SK-N-SH treated with all-trans-retinoic acid at 6 μM for 48 hours (cell line): ENCODE measurements at regions not wholly inside any gene's neighbourhood (a gene's known extent, or its start where the extent isn't known, plus 50 kb on each side); places are given as distances from the start of the nearest gene placed in this dataset.

Source experiments
- ATAC-seq: fragments of 200-7000 bp; cut with Tn5 transposase; 3 replicates; pipeline ENCODE4 v1.9.1; 2020; ENCODE audit warnings: mild to moderate bottlenecking, moderate library complexity
- BACH2 ChIP-seq: fragments of 250-450 bp; sonication (Bioruptor Pico); IDR thresholded peaks from 2 replicates; pipeline ENCODE4 v1.9.0; 2021; ENCODE audit warnings: mild to moderate bottlenecking, borderline replicate concordance
- ESRRG ChIP-seq: fragments of 250-450 bp; sonication (Bioruptor Pico); IDR thresholded peaks from 2 replicates; pipeline ENCODE4 v1.6.1; 2021; ENCODE audit warnings: mild to moderate bottlenecking
- ISL1 ChIP-seq: fragments of 250-450 bp; sonication (Bioruptor Pico); IDR thresholded peaks from 2 replicates; pipeline ENCODE4 v2.1.2; 2022; ENCODE audit warnings: mild to moderate bottlenecking, moderate library complexity
- PPARA ChIP-seq: fragments of 250-450 bp; sonication (Bioruptor Pico); IDR thresholded peaks from 2 replicates; pipeline ENCODE4 v1.5.0; 2020; ENCODE audit warnings: mild to moderate bottlenecking, borderline replicate concordance
- SNAI2 ChIP-seq: fragments of 250-450 bp; sonication (Bioruptor Pico); IDR thresholded peaks from 2 replicates; pipeline ENCODE4 v1.5.0; 2020; ENCODE audit warnings: mild to moderate bottlenecking, moderate library complexity
- TCF4 ChIP-seq: fragments of 250-450 bp; sonication (Bioruptor Pico); IDR thresholded peaks from 2 replicates; pipeline ENCODE4 v1.8.0; 2021; ENCODE audit warnings: mild to moderate bottlenecking, moderate library complexity, borderline replicate concordance
- TOX ChIP-seq: fragments of 250-450 bp; sonication (Bioruptor Pico); IDR thresholded peaks from 2 replicates; pipeline ENCODE4 v1.8.0; 2021; ENCODE audit warnings: mild to moderate bottlenecking, moderate library complexity, borderline replicate concordance
- ZFP30 ChIP-seq: fragments of 450-650 bp; formaldehyde crosslinking; IDR thresholded peaks from 2 replicates; pipeline ENCODE4 v1.5.0; 2022; ENCODE audit warnings: mild to moderate bottlenecking, moderate library complexity
- ZNF565 ChIP-seq: fragments of 450-650 bp; formaldehyde crosslinking; conservative IDR thresholded peaks from 2 replicates; pipeline ENCODE4 v1.5.0; 2020; ENCODE audit warnings: low read depth, mild to moderate bottlenecking, moderate library complexity
- ZNF70 ChIP-seq: fragments of 450-650 bp; formaldehyde crosslinking; IDR thresholded peaks from 2 replicates; pipeline ENCODE4 v1.5.0; 2020; ENCODE audit warnings: mild to moderate bottlenecking, moderate library complexity
- ZNF8 ChIP-seq: fragments of 450-650 bp; formaldehyde crosslinking; IDR thresholded peaks from 2 replicates; pipeline ENCODE4 v1.5.0; 2020; ENCODE audit warnings: mild to moderate bottlenecking, moderate library complexity
- TF ChIP-seq, protein P1 (sequence below): fragments of 250-450 bp; sonication (Bioruptor Pico); IDR thresholded peaks from 2 replicates; pipeline ENCODE4 v1.5.1; 2021; ENCODE audit warnings: mild to moderate bottlenecking, moderate library complexity
- TF ChIP-seq, protein P2 (sequence below): fragments of 250-450 bp; sonication (Bioruptor Pico); IDR thresholded peaks from 2 replicates; pipeline ENCODE4 v1.5.1; 2020; ENCODE audit warnings: low read depth, mild to moderate bottlenecking, moderate library complexity
- TF ChIP-seq, protein P3 (sequence below): fragments of 250-450 bp; sonication (Bioruptor Pico); IDR thresholded peaks from 2 replicates; pipeline ENCODE4 v1.8.0; 2020; ENCODE audit warnings: mild to moderate bottlenecking, moderate library complexity, borderline replicate concordance
- TF ChIP-seq, protein P4 (sequence below): fragments of 250-450 bp; sonication (Bioruptor Pico); IDR thresholded peaks from 2 replicates; pipeline ENCODE4 v1.5.0; 2020; ENCODE audit warnings: mild to moderate bottlenecking, moderate library complexity
- TF ChIP-seq, protein P5 (sequence below): fragments of 250-450 bp; sonication (Bioruptor Pico); IDR thresholded peaks from 2 replicates; pipeline ENCODE4 v1.8.0; 2021; ENCODE audit warnings: low read depth, mild to moderate bottlenecking, moderate library complexity, borderline replicate concordance

DNA sequence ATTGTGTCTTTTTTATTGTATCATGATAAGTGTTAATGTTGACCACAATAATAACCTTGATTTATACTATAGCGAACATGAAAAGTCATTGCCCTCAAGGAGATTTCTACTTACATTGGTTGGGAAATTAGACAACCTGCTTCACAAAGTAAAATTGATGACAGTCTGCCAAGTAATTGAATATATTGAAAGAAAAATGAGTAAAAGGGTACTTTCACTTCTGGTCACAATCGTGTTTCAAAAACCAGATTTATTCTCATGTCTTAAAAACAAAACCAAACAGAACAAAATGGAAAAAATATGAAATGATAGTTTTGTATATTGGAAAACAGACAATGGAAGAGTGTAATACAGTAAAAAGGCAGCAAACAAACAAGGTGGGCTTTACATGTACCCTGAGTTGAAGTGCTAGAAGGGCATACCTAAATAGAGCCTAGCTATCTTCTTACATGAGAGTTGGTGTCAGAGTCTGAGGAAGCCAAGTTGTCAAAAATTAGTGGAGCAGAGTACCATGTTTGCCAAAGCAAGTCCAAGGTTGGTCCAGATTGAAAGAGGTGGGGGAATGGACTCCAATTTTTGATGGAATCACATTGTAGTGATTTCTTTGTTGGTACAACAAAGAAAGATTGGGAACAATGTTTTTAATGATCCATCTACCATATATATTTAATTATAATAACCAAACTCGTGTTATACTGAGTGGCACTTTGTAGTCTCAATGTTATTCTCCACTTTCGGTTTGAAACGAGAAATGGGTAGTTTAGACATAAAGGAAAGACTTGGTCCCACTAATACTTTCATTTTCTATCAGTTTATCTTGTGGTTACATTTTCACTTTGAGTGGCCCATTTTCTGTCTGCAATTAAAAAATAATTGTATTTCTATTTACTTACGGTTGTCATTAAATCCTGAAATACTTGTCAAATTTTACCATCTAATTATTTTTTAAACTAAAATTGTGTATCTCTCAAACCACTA is 775.6 kb downstream of the STIM2 start:
- no peak for ATAC-seq
- TF ChIP-seq, protein P1, sequence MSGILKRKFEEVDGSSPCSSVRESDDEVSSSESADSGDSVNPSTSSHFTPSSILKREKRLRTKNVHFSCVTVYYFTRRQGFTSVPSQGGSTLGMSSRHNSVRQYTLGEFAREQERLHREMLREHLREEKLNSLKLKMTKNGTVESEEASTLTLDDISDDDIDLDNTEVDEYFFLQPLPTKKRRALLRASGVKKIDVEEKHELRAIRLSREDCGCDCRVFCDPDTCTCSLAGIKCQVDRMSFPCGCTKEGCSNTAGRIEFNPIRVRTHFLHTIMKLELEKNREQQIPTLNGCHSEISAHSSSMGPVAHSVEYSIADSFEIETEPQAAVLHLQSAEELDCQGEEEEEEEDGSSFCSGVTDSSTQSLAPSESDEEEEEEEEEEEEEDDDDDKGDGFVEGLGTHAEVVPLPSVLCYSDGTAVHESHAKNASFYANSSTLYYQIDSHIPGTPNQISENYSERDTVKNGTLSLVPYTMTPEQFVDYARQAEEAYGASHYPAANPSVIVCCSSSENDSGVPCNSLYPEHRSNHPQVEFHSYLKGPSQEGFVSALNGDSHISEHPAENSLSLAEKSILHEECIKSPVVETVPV (CRISPR knock-in tag), result no peak
- TF ChIP-seq ZFP30 (CRISPR knock-in tag) (no peak), ZNF8 (no peak), ZNF565 (CRISPR knock-in tag) (no peak), ZNF70 (CRISPR knock-in tag) (no peak), ESRRG (CRISPR knock-in tag) (no peak), BACH2 (CRISPR knock-in tag) (no peak), TOX (CRISPR knock-in tag) (no peak), ISL1 (no peak), TCF4 (CRISPR knock-in tag) (no peak)
- TF ChIP-seq, protein P2, sequence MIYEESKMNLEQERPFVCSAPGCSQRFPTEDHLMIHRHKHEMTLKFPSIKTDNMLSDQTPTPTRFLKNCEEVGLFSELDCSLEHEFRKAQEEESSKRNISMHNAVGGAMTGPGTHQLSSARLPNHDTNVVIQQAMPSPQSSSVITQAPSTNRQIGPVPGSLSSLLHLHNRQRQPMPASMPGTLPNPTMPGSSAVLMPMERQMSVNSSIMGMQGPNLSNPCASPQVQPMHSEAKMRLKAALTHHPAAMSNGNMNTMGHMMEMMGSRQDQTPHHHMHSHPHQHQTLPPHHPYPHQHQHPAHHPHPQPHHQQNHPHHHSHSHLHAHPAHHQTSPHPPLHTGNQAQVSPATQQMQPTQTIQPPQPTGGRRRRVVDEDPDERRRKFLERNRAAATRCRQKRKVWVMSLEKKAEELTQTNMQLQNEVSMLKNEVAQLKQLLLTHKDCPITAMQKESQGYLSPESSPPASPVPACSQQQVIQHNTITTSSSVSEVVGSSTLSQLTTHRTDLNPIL (CRISPR knock-in tag), result no peak
- TF ChIP-seq, protein P3, sequence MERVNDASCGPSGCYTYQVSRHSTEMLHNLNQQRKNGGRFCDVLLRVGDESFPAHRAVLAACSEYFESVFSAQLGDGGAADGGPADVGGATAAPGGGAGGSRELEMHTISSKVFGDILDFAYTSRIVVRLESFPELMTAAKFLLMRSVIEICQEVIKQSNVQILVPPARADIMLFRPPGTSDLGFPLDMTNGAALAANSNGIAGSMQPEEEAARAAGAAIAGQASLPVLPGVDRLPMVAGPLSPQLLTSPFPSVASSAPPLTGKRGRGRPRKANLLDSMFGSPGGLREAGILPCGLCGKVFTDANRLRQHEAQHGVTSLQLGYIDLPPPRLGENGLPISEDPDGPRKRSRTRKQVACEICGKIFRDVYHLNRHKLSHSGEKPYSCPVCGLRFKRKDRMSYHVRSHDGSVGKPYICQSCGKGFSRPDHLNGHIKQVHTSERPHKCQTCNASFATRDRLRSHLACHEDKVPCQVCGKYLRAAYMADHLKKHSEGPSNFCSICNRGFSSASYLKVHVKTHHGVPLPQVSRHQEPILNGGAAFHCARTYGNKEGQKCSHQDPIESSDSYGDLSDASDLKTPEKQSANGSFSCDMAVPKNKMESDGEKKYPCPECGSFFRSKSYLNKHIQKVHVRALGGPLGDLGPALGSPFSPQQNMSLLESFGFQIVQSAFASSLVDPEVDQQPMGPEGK (CRISPR knock-in tag), result no peak
- TF ChIP-seq, all 23 proteins: peak for 0

DNA sequence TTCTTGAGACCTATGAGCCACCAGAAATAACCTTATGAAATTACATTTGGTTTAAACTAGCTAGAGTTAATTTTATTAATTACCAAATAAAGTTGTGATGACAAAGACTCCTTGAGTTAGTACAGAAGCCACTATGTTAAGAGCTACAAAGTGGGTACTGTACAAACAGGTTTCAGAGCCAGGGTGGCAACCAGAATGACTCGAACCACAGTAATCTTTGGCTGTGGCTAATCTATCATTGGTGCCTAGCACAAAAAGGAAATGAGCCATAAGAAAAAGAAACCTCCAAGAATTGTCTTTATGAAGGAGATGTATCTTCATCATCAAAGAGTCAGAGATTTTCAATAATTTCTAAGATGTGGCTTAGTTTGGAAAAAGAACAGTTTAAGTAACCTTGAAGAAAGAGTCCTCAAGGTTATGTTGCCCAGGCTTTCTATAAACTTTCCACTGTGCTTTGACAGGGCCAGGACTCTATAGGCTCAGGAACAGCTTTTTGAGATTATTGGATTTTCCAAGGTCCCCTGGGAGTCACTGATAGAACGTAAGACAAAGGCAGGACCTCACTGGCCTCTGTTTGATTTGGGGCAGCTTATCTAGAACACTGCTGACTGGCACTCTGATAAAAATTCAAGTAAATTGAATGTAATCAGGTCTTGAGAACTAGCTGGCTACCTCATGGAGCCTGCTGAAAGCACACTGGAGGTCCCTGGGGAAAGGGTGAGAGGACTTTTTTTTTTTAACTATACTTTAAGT is 777.7 kb downstream of the STIM2 start:
- TF ChIP-seq, protein P2 (CRISPR knock-in tag), result no peak
- TF ChIP-seq, protein P3 (CRISPR knock-in tag), result no peak
- ATAC-seq, result no peak

DNA sequence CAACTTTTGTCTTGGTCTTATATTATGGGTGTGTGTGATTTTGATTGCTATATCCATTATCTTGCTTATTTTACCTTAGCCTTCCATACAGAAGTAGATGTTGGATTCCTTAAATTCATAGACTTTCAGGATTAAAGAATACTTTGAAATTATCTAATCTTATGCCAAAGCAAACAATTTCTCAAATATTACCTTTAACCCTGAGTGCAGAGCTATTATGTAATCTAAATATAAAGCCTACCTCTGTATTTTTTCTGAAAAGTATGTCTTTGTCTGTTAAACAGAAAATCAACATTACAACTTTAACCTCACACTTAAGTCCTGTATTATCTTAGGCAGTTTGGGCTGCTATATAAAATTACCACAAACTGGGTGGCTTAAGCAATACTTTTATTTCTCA is 782.5 kb downstream of the STIM2 start:
- no peak for ATAC-seq

DNA sequence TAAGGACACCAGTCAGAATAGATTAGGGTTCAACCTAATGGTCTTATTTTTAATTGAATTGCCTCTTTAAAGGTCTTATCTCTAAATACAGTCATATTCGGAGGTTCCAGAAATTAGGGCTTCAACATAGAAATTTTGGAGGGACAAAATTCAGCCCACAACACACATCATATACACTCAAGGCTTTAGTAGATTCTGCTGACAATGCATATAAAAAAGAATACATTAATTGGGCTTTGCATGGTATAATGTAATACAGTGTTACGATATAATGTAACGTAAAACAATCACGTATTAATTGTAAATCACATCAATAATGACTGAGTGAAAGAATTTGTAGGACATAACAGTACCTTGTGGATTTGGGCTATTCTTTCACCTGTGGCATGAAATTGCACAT is 787.8 kb downstream of the STIM2 start:
- no peak for ATAC-seq
- TF ChIP-seq ZNF70 (CRISPR knock-in tag) (no peak), SNAI2 (CRISPR knock-in tag) (no peak), PPARA (CRISPR knock-in tag) (no peak), ZNF565 (CRISPR knock-in tag) (no peak), ISL1 (no peak)
- TF ChIP-seq, protein P2 (CRISPR knock-in tag), result no peak
- TF ChIP-seq, protein P4, sequence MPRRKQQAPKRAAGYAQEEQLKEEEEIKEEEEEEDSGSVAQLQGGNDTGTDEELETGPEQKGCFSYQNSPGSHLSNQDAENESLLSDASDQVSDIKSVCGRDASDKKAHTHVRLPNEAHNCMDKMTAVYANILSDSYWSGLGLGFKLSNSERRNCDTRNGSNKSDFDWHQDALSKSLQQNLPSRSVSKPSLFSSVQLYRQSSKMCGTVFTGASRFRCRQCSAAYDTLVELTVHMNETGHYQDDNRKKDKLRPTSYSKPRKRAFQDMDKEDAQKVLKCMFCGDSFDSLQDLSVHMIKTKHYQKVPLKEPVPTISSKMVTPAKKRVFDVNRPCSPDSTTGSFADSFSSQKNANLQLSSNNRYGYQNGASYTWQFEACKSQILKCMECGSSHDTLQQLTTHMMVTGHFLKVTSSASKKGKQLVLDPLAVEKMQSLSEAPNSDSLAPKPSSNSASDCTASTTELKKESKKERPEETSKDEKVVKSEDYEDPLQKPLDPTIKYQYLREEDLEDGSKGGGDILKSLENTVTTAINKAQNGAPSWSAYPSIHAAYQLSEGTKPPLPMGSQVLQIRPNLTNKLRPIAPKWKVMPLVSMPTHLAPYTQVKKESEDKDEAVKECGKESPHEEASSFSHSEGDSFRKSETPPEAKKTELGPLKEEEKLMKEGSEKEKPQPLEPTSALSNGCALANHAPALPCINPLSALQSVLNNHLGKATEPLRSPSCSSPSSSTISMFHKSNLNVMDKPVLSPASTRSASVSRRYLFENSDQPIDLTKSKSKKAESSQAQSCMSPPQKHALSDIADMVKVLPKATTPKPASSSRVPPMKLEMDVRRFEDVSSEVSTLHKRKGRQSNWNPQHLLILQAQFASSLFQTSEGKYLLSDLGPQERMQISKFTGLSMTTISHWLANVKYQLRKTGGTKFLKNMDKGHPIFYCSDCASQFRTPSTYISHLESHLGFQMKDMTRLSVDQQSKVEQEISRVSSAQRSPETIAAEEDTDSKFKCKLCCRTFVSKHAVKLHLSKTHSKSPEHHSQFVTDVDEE (CRISPR knock-in tag), result no peak
- TF ChIP-seq, protein P5, sequence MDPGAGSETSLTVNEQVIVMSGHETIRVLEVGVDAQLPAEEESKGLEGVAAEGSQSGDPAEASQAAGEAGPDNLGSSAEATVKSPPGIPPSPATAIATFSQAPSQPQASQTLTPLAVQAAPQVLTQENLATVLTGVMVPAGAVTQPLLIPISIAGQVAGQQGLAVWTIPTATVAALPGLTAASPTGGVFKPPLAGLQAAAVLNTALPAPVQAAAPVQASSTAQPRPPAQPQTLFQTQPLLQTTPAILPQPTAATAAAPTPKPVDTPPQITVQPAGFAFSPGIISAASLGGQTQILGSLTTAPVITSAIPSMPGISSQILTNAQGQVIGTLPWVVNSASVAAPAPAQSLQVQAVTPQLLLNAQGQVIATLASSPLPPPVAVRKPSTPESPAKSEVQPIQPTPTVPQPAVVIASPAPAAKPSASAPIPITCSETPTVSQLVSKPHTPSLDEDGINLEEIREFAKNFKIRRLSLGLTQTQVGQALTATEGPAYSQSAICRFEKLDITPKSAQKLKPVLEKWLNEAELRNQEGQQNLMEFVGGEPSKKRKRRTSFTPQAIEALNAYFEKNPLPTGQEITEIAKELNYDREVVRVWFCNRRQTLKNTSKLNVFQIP (CRISPR knock-in tag), result no peak
- TF ChIP-seq, protein P1 (CRISPR knock-in tag), result no peak
- TF ChIP-seq, all 23 proteins: peak for 0

More for the DNA sequence above, 782.5 kb downstream of the STIM2 start:
- no peak for TF ChIP-seq TOX (CRISPR knock-in tag)
- TF ChIP-seq, all 23 proteins: peak for 0
